ENCODE measurements at regions not wholly inside any gene's neighbourhood (a gene's known extent, or its start where the extent isn't known, plus 50 kb on each side); places are given as distances from the start of the nearest gene placed in this dataset.

DNA sequence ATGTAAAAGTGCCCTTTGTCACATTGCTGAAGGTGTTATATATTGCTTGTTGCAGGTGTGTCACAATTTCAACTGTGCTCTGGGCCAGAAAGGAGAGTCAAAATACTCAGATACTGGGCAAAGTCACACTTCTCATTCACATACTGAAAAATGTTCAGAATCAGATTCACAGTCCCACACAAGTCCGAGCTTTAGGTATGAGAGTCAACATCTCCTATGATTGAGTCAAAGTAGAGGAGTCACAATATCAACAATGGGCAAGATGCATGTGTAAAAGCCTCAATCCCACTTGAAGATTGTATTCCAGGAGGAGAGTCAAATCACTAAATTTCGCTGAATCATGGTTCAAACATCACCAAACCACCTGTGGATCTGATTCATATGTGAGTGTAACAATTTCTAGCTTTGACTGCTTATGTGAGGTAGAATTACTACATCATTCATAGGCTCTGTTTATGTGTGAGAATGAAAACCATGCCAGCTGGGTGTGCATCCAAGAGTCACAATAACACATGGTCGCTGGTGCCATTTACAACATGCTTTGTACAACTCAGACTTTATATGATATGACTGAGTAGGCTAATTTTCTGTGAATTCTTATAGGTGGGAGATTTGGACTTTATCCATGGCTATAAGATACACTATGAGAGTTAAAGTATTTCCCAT lies 1039.8 kb upstream of the AMELY start:
- TF ChIP-seq, protein P1, sequence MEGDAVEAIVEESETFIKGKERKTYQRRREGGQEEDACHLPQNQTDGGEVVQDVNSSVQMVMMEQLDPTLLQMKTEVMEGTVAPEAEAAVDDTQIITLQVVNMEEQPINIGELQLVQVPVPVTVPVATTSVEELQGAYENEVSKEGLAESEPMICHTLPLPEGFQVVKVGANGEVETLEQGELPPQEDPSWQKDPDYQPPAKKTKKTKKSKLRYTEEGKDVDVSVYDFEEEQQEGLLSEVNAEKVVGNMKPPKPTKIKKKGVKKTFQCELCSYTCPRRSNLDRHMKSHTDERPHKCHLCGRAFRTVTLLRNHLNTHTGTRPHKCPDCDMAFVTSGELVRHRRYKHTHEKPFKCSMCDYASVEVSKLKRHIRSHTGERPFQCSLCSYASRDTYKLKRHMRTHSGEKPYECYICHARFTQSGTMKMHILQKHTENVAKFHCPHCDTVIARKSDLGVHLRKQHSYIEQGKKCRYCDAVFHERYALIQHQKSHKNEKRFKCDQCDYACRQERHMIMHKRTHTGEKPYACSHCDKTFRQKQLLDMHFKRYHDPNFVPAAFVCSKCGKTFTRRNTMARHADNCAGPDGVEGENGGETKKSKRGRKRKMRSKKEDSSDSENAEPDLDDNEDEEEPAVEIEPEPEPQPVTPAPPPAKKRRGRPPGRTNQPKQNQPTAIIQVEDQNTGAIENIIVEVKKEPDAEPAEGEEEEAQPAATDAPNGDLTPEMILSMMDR (IDR thresholded peaks at IDR 0.05) = no peak
- TF ChIP-seq POLR2AphosphoS5 (IDR thresholded peaks at IDR 0.05) = no peak

All from breast epithelium (tissue), 3 donors.